ENCODE measurements at regions not wholly inside any gene's neighbourhood (a gene's known extent, or its start where the extent isn't known, plus 50 kb on each side); places are given as distances from the start of the nearest gene placed in this dataset.

DNA sequence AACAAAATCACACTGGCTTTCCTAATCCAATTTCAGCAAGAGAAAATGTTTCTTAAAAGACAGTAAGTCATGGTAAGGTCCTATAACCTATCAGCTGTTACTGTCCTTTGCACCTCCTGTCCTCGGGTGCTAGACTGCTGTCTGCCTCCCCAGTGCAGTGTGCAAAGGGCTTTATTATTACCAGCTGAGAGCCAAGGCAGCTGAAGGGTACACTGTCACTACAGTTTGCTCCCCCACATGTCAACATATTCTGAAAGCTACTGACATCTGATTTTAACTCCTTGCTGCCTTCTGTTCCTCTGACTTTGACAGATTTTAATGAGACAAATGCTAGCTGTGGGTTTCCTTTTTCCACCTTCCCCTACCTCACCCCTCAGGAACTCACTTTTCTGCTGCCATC lies 389.4 kb upstream of the SLC24A2 start:
- TF ChIP-seq POLR2AphosphoS5 (IDR thresholded peaks at IDR 0.05; ENCODE audit: insufficient read depth, low read depth, low read length): no peak
- no peak for TF ChIP-seq POLR2A (IDR thresholded peaks at IDR 0.05; ENCODE audit: low read depth, low read length)
- TF ChIP-seq, protein P1, sequence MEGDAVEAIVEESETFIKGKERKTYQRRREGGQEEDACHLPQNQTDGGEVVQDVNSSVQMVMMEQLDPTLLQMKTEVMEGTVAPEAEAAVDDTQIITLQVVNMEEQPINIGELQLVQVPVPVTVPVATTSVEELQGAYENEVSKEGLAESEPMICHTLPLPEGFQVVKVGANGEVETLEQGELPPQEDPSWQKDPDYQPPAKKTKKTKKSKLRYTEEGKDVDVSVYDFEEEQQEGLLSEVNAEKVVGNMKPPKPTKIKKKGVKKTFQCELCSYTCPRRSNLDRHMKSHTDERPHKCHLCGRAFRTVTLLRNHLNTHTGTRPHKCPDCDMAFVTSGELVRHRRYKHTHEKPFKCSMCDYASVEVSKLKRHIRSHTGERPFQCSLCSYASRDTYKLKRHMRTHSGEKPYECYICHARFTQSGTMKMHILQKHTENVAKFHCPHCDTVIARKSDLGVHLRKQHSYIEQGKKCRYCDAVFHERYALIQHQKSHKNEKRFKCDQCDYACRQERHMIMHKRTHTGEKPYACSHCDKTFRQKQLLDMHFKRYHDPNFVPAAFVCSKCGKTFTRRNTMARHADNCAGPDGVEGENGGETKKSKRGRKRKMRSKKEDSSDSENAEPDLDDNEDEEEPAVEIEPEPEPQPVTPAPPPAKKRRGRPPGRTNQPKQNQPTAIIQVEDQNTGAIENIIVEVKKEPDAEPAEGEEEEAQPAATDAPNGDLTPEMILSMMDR (IDR thresholded peaks at IDR 0.05; ENCODE audit: extremely low read depth in 1 of 2, insufficient read depth in 1 of 2, low read depth in 1 of 2, low read length in 2 of 2): no peak
- no peak for TF ChIP-seq JUN (IDR thresholded peaks at IDR 0.05; ENCODE audit: borderline replicate concordance, insufficient read depth, insufficient read length, low read depth)
- no peak for TF ChIP-seq MAX (IDR thresholded peaks at IDR 0.05; ENCODE audit: insufficient read depth, insufficient read length)
- TF ChIP-seq EZH2 (IDR thresholded peaks at IDR 0.05; ENCODE audit: borderline replicate concordance, low read depth, low read length, severe bottlenecking): no peak
- no peak for TF ChIP-seq FOS (IDR thresholded peaks at IDR 0.05; ENCODE audit: borderline replicate concordance, insufficient read depth, low read length)
- TF ChIP-seq MYC (IDR thresholded peaks at IDR 0.05; ENCODE audit: low read depth, low read length): no peak
- no peak for TF ChIP-seq GATA2 (IDR thresholded peaks at IDR 0.05; ENCODE audit: insufficient read depth, insufficient read length, low read depth, low read length)

Data from endothelial cell of umbilical vein (primary cell).